ENCODE measurements at regions not wholly inside any gene's neighbourhood (a gene's known extent, or its start where the extent isn't known, plus 50 kb on each side); places are given as distances from the start of the nearest gene placed in this dataset.

DNA sequence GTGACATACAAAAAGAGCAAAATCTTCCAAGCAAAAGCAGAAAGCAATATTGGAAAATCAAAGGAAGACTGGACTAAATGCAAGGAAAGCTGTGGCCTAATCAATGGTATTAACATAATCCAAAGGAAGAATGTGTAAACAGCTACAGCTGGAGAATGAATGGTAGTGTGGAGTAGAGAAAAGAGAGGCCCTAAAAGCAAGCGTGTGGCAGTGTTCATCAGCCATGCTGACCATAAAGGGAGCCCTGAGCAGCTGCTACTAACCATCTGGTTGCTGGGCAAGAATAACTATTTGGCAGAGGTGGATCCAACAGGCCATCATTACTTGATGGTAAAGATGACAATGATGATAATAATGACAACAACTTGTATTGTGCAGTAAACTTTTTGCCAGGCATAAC is 148.5 kb upstream of the BEND6 start:
- DNase-seq (ENCODE audit: insufficient read length, low spot score) (no peak), FAIRE-seq (peak; percentile 56)
- TF ChIP-seq, protein P1, sequence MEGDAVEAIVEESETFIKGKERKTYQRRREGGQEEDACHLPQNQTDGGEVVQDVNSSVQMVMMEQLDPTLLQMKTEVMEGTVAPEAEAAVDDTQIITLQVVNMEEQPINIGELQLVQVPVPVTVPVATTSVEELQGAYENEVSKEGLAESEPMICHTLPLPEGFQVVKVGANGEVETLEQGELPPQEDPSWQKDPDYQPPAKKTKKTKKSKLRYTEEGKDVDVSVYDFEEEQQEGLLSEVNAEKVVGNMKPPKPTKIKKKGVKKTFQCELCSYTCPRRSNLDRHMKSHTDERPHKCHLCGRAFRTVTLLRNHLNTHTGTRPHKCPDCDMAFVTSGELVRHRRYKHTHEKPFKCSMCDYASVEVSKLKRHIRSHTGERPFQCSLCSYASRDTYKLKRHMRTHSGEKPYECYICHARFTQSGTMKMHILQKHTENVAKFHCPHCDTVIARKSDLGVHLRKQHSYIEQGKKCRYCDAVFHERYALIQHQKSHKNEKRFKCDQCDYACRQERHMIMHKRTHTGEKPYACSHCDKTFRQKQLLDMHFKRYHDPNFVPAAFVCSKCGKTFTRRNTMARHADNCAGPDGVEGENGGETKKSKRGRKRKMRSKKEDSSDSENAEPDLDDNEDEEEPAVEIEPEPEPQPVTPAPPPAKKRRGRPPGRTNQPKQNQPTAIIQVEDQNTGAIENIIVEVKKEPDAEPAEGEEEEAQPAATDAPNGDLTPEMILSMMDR (IDR thresholded peaks at IDR 0.05; ENCODE audit: insufficient read depth, missing control alignments), result no peak

DNA sequence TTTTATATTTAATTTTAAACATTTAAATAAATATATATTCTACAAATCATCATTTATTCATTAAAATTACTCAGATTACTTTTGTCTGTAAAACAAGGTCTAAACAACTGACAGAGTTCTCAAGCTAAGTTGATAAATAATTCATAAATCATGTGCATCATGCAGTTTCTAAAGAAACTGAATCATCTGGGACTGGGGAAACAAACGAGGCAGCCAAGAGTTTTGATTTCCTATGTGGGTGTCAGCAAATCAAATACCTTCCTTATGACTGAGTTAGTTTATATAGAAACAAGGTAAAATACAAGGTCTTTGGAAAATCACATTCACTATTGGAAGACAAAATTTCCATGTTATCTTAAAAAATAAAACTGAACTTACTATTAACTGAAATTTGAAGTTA is 149.9 kb upstream of the BEND6 start:
- DNase-seq (ENCODE audit: insufficient read length, low spot score) (no peak), FAIRE-seq (no peak)
- TF ChIP-seq, protein P1 (IDR thresholded peaks at IDR 0.05; ENCODE audit: insufficient read depth, missing control alignments), result no peak

DNA sequence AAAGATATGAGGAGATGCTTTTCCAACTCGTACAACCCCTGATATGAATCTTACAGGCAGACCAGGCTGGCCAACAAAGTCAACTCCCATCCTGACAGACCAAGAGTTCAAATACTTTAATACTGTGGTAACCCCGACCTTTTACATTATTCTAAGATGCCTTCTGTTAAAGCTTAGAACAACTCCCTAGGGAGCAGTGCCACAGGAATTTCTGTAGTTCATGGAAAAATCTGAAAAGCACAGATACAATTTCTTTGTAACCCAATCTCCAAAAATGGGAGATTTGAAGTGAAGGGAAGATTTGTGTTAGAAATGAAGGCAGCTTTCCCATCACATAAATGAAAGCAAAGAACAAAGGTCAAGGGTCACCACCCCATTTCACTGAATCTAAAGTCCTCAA is 151.3 kb upstream of the BEND6 start:
- FAIRE-seq (no peak), DNase-seq (ENCODE audit: insufficient read length, low spot score) (no peak)
- TF ChIP-seq, protein P1 (IDR thresholded peaks at IDR 0.05; ENCODE audit: insufficient read depth, missing control alignments), result no peak

DNA sequence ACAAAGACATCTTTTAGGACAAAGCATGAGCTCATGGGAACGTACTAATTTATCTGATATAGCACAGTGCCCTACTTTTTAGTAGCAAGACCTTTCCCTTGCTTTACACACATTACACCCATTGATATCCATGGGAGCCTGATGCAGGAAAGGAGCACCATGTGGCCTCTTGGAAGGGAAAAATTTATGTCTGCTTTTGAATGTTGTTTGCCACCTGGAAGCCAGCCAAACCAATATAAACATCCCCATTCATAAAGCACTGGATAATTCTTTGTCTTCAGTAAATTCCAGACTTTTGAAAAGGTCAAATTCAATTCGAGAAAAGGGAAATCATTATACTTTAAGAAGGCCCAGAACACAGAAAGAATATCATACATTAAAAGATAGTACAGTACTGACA is 152.3 kb upstream of the BEND6 start:
- FAIRE-seq (no peak), DNase-seq (ENCODE audit: insufficient read length, low spot score) (no peak)
- TF ChIP-seq, protein P1 (IDR thresholded peaks at IDR 0.05; ENCODE audit: insufficient read depth, missing control alignments), result no peak

DNA sequence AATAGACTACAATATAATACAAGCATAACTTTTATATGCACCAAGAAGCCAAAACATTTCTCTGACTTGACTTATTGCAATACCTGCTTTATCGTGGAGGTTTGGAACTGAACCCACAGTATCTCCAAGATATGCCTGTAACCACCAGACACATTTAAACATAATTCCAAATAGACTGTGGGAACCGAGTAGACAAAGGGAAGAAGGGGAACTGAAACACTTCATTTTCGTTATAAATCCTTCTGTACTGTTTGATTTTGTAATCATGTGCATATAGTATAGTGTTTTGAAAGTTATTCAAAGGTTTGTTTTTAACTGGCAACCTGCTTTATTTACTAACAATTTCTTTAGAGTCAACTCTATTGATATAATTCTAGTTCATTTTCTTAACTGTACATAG is 154.9 kb upstream of the BEND6 start:
- TF ChIP-seq, protein P1 (IDR thresholded peaks at IDR 0.05; ENCODE audit: insufficient read depth, missing control alignments), result no peak
- DNase-seq (ENCODE audit: insufficient read length, low spot score) (no peak), FAIRE-seq (no peak)

DNA sequence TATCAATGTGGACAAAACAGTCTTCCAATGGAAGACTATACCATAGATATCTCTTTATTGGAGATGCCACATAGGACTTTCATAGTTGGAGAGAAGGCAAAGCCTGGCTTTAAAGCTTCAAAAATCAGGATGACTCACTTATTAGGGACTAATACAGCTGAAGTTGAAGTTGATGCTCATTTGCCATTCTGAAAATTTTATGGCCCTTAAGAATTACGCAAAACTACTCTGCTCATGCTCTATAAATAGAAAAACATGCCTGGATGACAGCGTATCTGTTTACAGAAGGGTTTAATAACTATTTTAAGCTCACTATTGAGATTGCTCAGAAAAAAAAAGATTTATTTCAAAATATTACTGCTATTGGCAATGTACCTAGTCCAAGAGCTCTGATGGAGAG is 155.5 kb upstream of the DST start:
- TF ChIP-seq, protein P1 (IDR thresholded peaks at IDR 0.05; ENCODE audit: insufficient read depth, missing control alignments), result no peak
- no peak for FAIRE-seq
- DNase-seq (ENCODE audit: insufficient read length, low spot score), result no peak

DNA sequence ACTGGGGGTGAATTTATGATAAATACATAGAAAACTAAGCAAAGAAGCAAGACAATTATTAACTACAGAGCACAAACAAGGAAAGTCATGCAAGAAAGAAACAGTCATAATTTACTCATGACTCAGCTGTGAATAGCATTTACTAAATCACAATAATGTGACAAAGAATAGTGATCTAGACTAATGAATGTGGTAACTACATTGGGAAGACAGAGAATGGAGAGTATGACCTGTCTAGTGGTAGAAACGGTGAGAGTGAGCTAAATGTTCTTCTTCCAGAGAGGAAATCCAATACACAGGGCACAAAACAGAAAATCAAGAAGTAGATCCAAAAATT is 153.5 kb upstream of the DST start:
- no peak for FAIRE-seq
- no peak for DNase-seq (ENCODE audit: insufficient read length, low spot score)
- TF ChIP-seq, protein P1 (IDR thresholded peaks at IDR 0.05; ENCODE audit: insufficient read depth, missing control alignments), result no peak
